HL-60/S4 treated with phorbol 12-myristate 13-acetate at 8.2 ng/mL for 4 days and 3 days (cell line): ENCODE measurements at regions not wholly inside any gene's neighbourhood (a gene's known extent, or its start where the extent isn't known, plus 50 kb on each side); places are given as distances from the start of the nearest gene placed in this dataset.

Source experiments
- in situ Hi-C: fragments of 300-500 bp; cut with MboI; formaldehyde crosslinking; loops from 2 replicates; pipeline ENCODE4 v1.15.0; 2022; ENCODE audit warnings: low sequenced_read_pairs

DNA sequence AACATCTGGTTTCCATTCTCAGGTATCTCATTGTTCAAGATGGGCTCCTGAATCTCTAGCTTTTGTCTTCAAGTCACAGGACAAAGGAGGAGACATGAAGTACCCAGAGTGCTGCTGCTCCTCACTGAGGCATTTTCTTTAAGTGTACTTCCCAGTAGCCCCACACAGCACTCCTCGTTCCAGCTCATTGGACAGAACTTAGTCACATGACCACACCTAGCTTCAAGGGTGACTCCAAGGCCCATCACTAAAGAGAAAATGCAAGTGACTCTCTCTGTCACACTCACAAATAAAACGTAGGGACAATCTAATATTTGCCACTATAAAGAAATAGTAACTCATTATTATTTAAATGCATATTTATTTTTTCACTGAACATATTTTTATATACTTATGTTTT, 58.3 kb upstream of the NEUROD6 start:
- in situ Hi-C loops = loop anchor here (25.0 kb wide), 1 partner anchor 112 kb away; no protein-coding TSS in a partner anchor

DNA sequence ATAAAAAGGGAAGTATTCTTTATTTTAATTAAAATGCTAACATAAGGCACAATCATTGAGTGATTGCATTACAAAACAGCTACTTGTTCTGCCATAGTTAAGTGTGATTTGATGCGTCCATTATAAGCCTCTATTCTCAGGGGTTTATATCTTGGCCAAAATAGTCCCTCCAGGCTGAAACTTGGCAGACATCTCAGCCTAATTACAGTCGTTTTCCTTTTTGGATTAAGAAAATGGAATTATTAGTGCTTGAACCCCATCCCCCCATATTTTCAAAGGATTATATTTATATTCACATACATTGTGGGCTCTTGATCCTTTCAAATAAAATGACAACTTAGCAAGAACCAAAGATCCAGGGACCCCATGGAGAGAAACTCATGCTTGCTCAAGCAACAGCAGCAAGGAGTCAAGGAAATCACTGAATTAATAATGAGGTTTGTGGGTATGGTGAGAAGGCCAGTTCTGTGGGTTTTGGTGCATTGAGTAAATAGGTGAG, 66.7 kb upstream of the NEUROD6 start:
- in situ Hi-C loops = no loop called here

DNA sequence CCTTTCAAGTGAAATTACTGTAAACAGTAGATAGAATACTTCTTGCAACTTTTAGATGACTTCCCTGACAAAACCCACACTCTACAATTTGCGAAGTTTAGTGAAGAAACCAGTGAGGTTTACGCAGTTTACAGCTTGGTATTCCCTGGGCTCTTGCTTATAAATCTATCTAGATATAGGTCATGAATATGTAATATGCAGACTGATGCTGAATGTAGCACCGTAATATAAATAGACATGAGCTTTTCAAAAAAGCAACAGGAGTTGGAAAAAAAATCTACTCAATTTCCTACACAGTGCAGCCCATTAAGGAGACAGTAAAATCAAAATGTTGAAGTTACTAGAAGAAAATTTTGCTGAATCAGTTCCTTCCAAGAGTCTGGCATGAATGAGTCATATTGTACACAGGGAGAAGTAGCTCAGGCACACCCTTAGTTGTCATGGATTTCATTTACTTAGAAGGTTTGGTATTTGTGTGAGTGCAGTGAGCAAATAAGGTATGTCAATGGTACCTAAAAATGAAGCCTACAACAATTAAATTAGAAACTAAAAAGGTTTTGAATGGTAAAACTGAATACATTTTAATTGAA, 67.7 kb upstream of the NEUROD6 start:
- in situ Hi-C loops = no loop called here

DNA sequence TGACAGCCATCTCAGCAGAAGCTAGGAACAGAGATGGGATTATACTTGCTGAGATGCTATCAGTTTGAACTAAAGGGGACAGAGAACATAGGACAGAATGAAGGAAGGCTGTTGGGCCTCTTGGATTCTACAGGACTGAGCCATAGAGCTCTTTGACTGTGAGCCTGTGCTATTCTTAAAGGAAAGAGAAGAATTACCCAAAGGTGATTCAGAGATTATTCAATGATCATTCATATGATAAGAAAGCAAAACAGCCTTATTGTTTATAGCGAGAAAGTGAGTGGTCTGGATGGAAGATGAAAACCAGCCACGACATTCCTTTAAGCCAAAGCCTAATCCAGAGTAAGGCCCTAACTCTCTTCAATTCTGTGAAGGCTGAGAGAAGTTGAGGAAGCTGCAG, 69.7 kb upstream of the NEUROD6 start:
- in situ Hi-C loops = no loop called here

DNA sequence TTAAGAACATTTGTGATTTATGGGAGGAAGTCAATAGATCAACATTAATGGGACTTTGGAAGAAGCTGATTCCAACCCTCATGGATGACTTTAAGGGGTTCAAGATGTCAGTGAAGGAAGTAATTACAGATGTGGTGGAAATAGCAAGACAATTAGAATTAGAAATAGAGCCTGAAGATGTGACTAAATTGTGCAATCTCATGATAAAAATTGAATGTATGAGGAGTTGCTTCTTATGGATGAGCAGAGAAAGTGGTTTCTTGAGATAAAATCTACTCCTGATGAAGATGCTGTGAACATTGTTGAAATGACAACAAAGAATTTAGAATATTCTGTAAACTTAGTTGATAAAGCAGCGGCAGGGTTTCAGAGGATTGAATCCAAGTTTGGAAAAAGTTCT, 70.9 kb upstream of the NEUROD6 start:
- in situ Hi-C loops = no loop called here

DNA sequence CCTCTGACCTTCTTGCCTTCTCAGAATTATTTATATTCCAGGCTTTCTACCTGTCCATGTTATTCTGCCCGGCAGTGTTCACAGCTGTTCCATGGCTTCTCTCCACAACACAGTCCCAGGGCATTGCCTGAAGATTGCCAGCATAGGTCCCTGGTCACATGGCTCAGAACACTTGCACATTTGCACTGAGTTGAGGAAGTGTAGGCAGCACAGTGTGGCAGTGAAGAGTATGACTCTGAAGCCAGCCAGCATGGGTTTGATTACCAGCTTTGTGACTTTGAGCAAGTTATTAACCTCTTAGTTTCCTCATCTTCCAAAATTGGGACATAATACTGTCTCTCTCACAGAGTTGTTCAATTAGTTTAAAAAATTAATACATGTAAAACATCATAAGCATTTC, 73.2 kb upstream of the NEUROD6 start:
- in situ Hi-C loops = no loop called here

DNA sequence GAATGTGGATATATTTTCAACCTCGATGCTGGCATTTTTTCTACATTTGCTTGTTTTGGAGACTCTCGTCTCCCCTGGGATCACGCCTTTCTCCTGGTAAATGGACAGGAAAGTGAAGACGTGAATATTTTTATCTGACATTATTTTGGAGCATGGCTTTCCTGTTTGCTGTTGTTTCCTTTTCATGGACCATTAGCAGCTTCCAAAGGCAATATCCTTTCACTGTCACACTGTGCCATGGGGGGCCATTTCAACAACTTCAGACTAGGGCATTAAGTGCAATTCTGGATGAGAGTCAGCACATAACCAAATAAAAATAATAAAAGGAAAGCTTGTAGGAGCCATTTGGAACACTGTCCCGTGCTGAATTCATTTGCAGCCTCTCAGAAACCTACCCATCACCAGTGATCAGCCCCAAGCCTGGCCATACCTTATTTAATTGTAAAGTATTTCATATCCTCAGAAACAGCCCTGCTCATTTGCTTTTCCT, 75.9 kb upstream of the NEUROD6 start:
- in situ Hi-C loops = no loop called here

DNA sequence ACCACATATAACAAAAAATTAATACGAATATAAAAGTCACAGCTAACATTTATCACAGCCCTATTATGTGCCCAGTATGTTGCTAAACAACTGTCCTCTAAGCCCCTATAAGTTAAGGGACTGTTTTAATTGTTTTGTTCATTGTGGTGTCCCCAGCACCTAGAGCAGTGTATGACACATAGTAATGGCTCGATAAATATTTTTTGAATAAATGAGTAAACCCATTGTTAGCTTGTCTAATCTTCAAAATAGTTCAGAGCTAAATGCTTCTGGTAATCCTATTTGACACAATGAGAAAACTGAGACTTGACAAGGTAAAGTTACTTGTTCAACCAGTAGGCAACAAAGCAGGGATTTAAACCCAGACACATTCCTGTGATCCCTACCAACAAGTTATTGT, 78.4 kb upstream of the NEUROD6 start:
- in situ Hi-C loops = no loop called here

DNA sequence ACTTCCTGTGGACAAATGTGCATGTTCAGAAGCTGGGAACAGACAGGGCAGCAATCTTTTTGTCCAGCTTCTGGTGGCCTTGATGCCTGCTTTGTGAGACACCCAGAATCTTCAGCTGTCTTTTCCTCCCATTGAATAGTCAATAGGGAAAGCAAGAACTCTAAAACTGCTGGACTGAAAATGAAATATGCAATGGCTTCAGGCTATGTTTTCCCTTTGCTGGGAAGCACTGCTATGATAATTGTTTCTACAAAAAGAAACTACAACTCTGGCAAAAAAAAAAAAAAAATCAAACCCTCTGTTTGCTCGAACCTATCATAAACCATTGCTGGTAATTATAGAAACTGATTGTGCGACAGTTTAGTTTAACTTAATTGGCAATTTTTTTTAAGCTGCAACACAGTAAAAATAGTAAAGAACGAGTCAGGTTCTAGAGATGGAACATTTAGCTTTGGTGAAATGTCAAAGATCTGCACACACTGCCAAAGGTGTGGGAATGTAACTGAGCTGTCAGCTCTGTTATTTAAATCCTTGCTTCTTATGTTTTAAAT, 79.1 kb upstream of the NEUROD6 start:
- in situ Hi-C loops = no loop called here

DNA sequence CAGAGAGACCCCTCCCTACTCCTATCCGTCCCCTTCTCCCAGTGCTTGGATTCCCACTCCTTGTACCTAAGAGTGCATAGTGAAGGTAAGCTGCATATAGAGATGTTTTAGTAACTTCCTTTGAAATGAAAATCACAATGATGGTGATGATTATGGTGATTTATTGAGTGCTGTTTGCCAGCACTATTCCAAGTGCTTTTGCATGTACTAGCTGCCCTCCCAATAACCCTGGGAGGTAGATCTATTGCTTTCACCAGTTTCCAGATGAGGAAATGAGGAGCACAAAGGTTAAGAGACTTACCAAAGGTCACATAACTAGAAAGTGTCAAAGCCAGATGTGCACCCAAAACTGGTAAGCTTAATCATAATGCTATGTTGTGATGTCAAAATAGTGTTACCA, 80.4 kb upstream of the NEUROD6 start:
- in situ Hi-C loops = no loop called here

DNA sequence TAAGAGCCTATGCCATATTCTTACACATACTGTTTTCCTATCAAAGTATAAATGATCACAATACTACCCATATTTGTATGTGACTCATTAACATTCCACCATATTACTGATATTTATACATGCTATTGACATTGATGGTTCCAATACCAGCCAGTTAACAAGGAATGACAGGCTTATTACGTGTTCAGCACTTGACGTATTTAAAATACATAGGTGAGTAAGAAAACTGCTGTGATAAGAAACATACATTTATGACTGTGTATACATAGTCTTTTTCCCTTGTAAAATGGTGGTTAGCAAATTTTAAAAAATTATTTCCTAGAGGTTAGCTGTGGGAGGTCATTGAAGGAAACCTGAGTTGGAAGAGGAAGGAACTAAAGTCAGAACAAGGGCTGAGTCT, 81.1 kb upstream of the NEUROD6 start:
- in situ Hi-C loops = no loop called here

DNA sequence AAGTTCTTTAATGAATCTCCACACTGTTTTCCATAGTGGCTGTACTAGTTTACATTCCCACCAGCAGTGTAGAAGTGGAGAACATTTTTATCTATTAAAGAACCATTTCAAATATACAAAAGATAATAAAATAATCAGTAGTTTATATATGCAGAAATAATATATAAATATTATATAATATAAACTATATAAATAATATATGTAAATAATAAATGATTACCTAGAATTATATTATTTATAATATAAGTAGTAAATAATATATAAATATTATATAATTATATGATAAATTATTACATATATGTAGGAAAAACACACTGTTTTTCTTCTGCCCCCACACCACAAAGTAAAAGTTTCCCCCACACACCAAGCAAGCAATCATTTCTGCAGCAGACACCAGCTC, 83.5 kb upstream of the NEUROD6 start:
- in situ Hi-C loops = no loop called here

DNA sequence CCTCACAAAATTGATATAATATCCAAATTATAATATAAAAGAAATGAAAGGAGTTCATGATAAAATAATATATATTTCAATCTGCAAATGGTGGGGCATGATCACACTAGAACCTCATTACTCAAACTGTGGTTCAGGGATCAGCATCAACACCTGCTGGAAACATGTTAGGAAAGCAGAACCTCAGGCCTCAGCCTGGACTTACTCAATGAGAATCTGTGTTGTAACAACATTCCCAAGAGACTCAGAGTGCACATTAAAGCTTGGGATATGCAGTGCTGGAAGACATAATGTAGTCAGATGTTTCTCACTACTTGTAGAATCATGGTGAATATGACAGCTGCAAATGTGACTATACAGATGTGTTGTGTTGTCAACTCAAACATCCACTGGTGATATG, 81.7 kb upstream of the ITPRID1 start:
- in situ Hi-C loops = no loop called here

DNA sequence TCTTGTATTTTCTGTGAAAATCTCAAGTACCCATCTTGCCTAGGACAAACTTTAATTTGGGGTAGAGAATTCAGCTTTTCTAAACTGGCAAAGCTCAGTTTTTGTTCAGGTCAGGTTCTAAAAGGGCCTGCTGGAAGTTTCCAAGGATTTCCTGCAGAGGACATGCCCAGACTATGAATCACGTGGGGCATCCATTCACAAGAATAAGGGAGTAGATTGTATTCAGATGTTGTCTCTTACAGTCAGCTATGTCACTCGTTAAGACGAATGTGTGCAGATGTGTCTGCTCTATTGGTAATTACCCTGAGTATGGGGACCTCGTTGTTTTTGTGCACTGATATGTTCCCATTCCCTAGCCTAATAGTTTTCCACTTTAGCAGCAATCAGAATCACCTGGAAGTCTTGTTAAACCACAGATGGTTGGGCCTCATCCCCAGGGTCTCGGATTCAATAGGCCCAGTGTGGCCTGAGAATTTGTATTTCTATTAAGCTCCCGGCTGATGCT, 81.0 kb upstream of the ITPRID1 start:
- in situ Hi-C loops = no loop called here

DNA sequence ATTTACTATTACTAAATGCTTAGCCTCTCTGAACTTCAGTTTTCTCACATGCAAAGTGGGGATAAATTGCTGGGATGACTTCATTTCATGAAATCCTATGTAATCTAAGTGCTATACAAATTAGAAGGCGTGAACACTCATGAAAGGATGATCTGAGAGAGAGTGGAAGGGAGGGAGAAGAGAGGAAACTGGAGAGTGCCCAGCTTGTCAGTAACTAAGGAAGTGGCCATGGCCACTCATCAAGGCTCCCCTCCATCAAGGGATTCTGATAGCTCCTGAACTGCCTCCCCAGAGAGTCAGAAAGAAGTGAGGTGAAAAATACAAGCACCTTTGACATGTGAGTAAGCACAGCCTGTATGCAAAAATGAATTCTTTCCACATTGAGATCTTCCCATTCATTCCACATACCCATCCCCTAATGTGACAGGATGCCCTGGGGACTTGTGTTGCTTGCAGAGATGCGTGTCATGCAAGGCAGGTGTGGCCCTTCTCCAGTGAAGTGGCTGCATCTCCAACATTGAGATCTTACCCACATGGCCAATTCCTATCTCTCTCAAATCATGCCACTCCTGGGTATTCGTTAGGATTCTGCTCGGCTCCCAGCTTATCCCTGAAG, 76.5 kb upstream of the ITPRID1 start:
- in situ Hi-C loops = no loop called here

DNA sequence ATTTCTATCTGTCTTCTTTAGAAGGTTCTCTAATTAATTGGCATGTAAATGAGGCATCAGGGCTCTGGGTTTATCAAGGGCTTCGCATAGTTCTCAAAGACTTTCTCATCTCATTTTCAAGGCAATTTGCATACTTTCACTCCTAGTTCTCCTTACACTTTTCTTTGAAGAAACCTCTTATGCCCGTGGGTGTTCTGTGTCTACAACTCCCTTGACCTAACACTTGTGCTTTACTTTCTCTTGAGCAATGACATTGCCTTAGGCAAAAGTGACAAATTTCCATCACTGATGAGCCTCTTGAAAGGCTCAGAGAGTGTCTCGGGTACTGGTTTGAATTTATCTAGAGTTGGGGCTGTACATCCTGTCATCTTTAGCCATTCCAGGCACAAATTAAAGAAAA, 74.7 kb upstream of the ITPRID1 start:
- in situ Hi-C loops = no loop called here

DNA sequence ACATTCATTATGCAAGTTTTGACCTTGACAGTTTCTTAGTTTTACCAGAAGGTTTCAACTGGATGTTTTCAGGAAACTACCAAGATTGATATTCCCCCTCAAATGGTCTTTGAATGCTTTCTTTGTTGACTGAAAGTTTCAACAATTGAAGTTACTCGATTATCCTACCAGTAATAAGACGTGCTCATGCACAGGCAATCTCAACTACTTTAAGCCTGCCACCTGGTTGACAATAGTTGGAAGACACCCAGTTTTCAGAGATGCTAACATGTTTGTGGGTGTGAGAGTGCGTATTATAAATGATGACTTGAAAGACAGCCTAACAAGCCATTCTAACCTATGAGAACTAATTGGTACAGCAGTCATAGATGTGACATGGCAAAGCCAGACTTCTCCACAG, 73.4 kb upstream of the ITPRID1 start:
- in situ Hi-C loops = no loop called here

DNA sequence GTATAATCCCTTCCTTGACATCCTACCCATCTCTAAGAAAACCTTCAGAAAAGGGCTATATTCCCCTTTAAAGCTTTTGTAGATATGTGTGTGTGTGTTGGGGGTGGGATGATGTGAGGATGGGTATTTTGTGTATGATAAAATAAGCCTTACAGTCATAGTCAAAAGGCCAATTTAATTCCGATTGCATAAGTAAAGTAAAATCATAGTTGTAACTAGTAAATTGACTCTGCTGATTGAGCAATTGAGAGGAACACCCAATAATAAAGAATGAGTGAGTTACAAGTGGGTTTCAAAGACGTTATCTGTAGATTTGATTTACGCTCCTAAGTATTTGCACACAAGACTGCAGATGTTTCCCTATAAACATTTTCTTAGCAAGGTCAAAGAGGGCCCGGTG, 71.3 kb upstream of the ITPRID1 start:
- in situ Hi-C loops = no loop called here

DNA sequence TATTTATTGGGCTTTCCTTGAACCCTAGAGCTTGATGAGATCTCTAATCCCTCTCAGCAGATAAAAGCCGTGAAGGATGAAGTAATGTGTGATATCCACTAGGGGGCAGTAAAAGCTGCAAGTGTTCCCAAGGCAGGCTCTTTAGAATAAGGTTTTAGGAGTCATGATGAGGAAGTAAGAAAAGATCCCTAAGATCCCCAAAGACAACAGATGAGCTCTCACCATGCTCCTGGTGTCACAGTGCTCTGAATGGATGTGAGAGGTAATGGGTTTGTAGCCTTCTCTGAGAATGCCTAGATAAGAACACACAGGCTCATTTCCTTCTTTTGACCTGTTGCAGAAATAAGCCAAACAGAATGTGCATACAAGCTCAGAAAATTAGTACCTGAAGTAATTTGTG, 70.4 kb upstream of the ITPRID1 start:
- in situ Hi-C loops = no loop called here

DNA sequence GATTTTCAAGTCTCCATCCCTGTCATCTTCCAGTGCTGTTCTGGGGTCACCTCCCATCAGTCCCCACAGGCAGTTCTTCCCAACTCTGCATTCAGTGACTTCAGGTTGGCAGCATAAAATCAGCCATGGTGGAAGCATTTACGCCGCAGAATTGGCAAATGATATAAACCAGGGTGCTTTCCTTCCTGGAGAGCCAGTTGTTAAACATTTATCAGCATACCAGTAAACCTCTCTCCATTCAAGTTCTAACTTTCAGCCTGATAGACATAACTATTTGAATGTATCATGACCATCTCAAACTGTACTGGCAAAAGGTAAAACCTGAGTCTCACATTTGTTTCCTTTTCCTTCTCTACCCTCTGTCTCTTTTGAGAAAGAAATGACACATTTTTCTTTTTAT, 69.7 kb upstream of the ITPRID1 start:
- in situ Hi-C loops = no loop called here

DNA sequence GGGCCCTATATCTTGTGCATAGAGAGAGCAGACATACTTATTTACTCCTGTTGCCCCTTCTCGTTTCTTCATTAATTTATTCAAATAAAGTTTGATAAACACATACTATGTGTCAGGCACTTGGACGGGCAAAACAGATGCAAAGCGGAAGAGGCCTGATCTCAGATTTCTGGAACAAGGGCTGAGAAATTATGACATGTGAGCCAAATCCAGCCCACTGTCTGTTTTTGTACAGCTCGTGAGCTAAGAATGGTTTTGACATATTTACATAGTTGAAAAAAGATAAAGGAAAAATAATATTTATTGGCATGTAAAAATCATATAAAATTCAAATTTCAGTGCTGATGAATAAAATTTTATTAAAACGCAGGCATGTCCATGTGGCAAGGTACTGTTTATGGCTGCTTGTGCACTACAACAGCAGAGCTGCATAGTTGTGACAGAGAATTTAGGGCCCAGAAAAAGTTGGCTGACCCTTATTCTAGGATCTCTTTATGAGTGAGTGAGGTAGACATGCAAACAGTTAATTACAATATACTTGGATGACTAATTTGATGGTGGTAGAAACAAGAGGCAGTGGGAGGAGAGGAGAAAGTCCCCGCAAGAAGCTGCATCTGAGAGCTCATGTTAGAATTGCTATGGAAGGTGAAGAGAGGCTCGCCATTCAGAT, 68.1 kb upstream of the ITPRID1 start:
- in situ Hi-C loops = no loop called here

DNA sequence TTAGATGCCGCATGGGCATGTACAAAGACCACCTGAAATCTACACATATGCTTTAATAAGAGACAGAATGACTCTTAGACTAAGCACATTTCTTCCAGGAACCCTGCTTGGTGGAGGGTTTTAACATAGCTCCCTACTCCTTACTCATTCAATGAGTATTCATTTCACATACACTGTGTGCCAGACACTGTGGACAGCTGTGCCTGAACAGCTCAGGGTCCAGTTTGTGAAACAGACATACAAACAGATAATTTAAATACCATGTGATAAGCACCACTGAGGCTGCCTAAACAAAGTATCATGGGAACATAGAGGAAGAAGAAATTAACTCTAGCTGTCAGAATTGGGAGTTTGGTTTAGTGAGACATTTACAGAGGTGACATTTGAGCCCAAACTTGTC, 65.2 kb upstream of the ITPRID1 start:
- in situ Hi-C loops = no loop called here
